ENCODE measurements at regions not wholly inside any gene's neighbourhood (a gene's known extent, or its start where the extent isn't known, plus 50 kb on each side); places are given as distances from the start of the nearest gene placed in this dataset.

- intact Hi-C loops (cut with micrococcal nuclease): no loop called here
- Histone ChIP-seq H3K27ac (replicated peaks) (no peak overlapping the region), H3K27me3 (ENCODE audit: low read depth) (no peaks in the 10 kb centered on the region), H3K4me1 (no peaks in the 10 kb centered on the region), H3K4me3 (no peak overlapping the region), H3K36me3 (no peaks in the 10 kb centered on the region), H3K9me3 (replicated peaks) (no peaks in the 10 kb centered on the region)
- TF ChIP-seq, protein P1, sequence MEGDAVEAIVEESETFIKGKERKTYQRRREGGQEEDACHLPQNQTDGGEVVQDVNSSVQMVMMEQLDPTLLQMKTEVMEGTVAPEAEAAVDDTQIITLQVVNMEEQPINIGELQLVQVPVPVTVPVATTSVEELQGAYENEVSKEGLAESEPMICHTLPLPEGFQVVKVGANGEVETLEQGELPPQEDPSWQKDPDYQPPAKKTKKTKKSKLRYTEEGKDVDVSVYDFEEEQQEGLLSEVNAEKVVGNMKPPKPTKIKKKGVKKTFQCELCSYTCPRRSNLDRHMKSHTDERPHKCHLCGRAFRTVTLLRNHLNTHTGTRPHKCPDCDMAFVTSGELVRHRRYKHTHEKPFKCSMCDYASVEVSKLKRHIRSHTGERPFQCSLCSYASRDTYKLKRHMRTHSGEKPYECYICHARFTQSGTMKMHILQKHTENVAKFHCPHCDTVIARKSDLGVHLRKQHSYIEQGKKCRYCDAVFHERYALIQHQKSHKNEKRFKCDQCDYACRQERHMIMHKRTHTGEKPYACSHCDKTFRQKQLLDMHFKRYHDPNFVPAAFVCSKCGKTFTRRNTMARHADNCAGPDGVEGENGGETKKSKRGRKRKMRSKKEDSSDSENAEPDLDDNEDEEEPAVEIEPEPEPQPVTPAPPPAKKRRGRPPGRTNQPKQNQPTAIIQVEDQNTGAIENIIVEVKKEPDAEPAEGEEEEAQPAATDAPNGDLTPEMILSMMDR (IDR thresholded peaks at IDR 0.05; ENCODE audit: borderline replicate concordance): no peak
- no peak for DNase-seq
Observed at GRCh38 chr2:155427470-155427869, 729.0 kb downstream of the KCNJ3 start.

DNA sequence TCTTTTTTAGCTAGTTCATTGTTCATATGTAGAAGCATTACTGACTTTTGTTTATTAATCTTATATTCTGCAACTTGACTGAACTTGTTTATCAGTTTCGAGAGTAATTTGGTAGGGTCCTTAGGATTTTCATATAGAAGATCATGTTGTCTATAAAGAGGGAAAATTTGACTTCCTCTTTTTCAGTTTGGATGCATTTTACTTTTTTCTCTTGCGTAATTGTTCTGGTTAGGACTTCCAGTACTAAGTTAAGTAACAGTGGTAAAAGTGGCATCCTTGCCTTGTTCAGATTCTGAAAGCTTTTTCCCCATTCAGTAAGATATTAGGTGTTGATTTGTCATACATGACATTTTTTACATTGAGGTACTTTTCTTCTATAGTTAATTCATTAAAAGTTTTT, 726.0 kb downstream of the KCNJ3 start:
- H3K9me3 ChIP-seq (replicated peaks): no peaks in the 10 kb centered on the region
- H3K4me3 ChIP-seq: no peak overlapping the region
- no peak overlapping the region for H3K27ac ChIP-seq (replicated peaks)
- TF ChIP-seq, protein P1 (IDR thresholded peaks at IDR 0.05; ENCODE audit: borderline replicate concordance): no peak
- intact Hi-C loops (cut with micrococcal nuclease): no loop called here
- no peak for DNase-seq
- H3K36me3 ChIP-seq: no peaks in the 10 kb centered on the region
- no peaks in the 10 kb centered on the region for H3K27me3 ChIP-seq (ENCODE audit: low read depth)
- no peaks in the 10 kb centered on the region for H3K4me1 ChIP-seq

DNA sequence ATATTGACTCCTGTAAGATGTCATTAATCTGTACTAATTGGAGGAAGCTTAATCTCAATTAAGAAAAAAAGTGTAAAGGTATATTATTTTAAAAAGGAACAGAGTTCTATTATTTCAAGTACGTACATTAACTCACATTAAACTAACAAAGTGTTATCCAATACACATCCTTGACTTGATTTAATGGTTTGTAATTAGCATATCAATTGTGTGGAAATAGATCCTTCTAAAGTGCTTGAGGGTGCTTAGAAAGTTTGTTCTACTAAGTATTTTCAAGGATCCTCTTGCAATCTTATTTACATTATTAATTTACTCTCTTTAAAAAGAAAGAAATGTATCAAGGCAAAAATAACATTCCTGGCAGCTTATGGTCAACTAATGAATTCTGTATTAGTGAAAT, 720.3 kb downstream of the KCNJ3 start:
- no peak for DNase-seq
- no peaks in the 10 kb centered on the region for H3K4me1 ChIP-seq
- no peaks in the 10 kb centered on the region for H3K36me3 ChIP-seq
- intact Hi-C loops (cut with micrococcal nuclease): no loop called here
- peaks cover 8% of the 10 kb centered on the region for H3K9me3 ChIP-seq (replicated peaks)
- H3K27me3 ChIP-seq (ENCODE audit: low read depth): no peaks in the 10 kb centered on the region
- TF ChIP-seq, protein P1 (IDR thresholded peaks at IDR 0.05; ENCODE audit: borderline replicate concordance): no peak
- H3K27ac ChIP-seq (replicated peaks): no peak overlapping the region
- no peak overlapping the region for H3K4me3 ChIP-seq

DNA sequence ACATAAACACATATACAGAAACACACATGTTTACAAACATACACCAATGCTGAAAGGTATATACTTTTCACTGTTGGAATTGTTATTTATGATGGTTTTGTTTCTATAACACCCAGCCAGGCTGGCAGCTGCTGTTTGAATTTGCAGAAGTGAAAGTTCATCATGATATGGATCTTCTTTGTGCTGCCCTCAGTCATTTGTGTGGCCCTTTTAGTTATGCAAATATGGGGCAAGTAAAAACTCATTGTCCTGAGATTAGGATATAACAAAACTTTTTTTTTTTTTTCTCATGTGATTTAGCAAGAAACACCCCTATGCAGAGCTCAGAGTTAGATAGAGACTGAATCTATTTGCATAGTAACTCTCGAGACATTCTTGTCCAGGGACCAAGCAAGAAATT, 714.1 kb downstream of the KCNJ3 start:
- no peak for DNase-seq
- Histone ChIP-seq H3K27me3 (ENCODE audit: low read depth) (no peaks in the 10 kb centered on the region), H3K9me3 (replicated peaks) (peaks cover 8% of the 10 kb centered on the region), H3K4me1 (no peaks in the 10 kb centered on the region), H3K4me3 (no peak overlapping the region), H3K27ac (replicated peaks) (no peak overlapping the region), H3K36me3 (no peaks in the 10 kb centered on the region)
- TF ChIP-seq, protein P1 (IDR thresholded peaks at IDR 0.05; ENCODE audit: borderline replicate concordance): no peak
- intact Hi-C loops (cut with micrococcal nuclease): no loop called here

- TF ChIP-seq, protein P1 (IDR thresholded peaks at IDR 0.05; ENCODE audit: borderline replicate concordance): no peak
- H3K9me3 ChIP-seq (replicated peaks): peaks cover 29% of the 10 kb centered on the region
- no peaks in the 10 kb centered on the region for H3K27me3 ChIP-seq (ENCODE audit: low read depth)
- no peaks in the 10 kb centered on the region for H3K4me1 ChIP-seq
- H3K27ac ChIP-seq (replicated peaks): no peak overlapping the region
- intact Hi-C loops (cut with micrococcal nuclease): no loop called here
- H3K36me3 ChIP-seq: no peaks in the 10 kb centered on the region
- no peak for DNase-seq
- H3K4me3 ChIP-seq: no peak overlapping the region
Observed at GRCh38 chr2:155404433-155405002, 706.0 kb downstream of the KCNJ3 start.

Data from left ventricle myocardium inferior (tissue), 1 donor.